Endothelial cell (in vitro differentiated cells): ENCODE measurements at regions not wholly inside any gene's neighbourhood (a gene's known extent, or its start where the extent isn't known, plus 50 kb on each side); places are given as distances from the start of the nearest gene placed in this dataset.
A peak's percentile ranks its signal among the peaks of the same experiment; 100 is the strongest.
"Not testable (repeated sequence)": the region's sequence is repeated elsewhere in the genome, so short reads cannot be mapped to it uniquely, and the experiment has no call there.

Experiments
- DNase-seq: peaks from one replicate; pipeline ENCODE4 v3.0.0; 2021; ENCODE audit warnings: low spot score
- H3K27ac Mint-ChIP-seq: one replicate; pipeline ENCODE4 v1.8.0; 2021; ENCODE audit warnings: mixed read lengths, inconsistent platforms; ENCODE audit not compliant: unreplicated experiment
- H3K27me3 Mint-ChIP-seq: one replicate; pipeline ENCODE4 v1.8.0; 2021; ENCODE audit warnings: mild to moderate bottlenecking, moderate library complexity, mixed read lengths, inconsistent platforms; ENCODE audit not compliant: unreplicated experiment
- H3K36me3 Mint-ChIP-seq: one replicate; pipeline ENCODE4 v1.8.0; 2021; ENCODE audit warnings: mild to moderate bottlenecking, low read depth, mixed read lengths, inconsistent platforms; ENCODE audit not compliant: unreplicated experiment
- H3K4me1 Mint-ChIP-seq: one replicate; pipeline ENCODE4 v1.8.0; 2021; ENCODE audit warnings: mild to moderate bottlenecking, mixed read lengths, inconsistent platforms; ENCODE audit not compliant: unreplicated experiment
- H3K4me3 Mint-ChIP-seq: one replicate; pipeline ENCODE4 v1.8.0; 2021; ENCODE audit warnings: mild to moderate bottlenecking, mixed read lengths, inconsistent platforms; ENCODE audit not compliant: unreplicated experiment
- H3K9me3 Mint-ChIP-seq: one replicate; pipeline ENCODE4 v1.8.0; 2021; ENCODE audit warnings: mixed read lengths, inconsistent platforms; ENCODE audit not compliant: unreplicated experiment
- CTCF ChIP-seq: fragments of 200-600 bp; sonication (generic); IDR thresholded peaks from one replicate; pipeline ENCODE4 v1.5.0; 2021; ENCODE audit warnings: antibody characterized with exemption; ENCODE audit not compliant: unreplicated experiment

- H3K4me1 Mint-ChIP-seq, result peaks cover 29% of the 10 kb centered on the region
- not testable (repeated sequence) for DNase-seq, H3K36me3 Mint-ChIP-seq, H3K9me3 Mint-ChIP-seq, H3K27me3 Mint-ChIP-seq, H3K27ac Mint-ChIP-seq, H3K4me3 Mint-ChIP-seq
Measured at GRCh38 chr16:29250923-29251434, 155.5 kb downstream of the NPIPB11 start.

GRCh38 chr16:29250469-29250868 is 156.0 kb downstream of the NPIPB11 start:
- H3K4me3 Mint-ChIP-seq, H3K27me3 Mint-ChIP-seq: not testable (repeated sequence)
- peaks cover 29% of the 10 kb centered on the region for H3K4me1 Mint-ChIP-seq

GRCh38 chr16:29248940-29249318 is 157.6 kb downstream of the NPIPB11 start:
- Mint-ChIP-seq H3K4me1 (peaks cover 21% of the 10 kb centered on the region), H3K27ac (peak overlapping the region; percentile 22)
- H3K4me3 Mint-ChIP-seq, H3K9me3 Mint-ChIP-seq, DNase-seq, H3K27me3 Mint-ChIP-seq, H3K36me3 Mint-ChIP-seq: not testable (repeated sequence)

More at GRCh38 chr16:29250469-29250868, 156.0 kb downstream of the NPIPB11 start:
- not testable (repeated sequence) for H3K36me3 Mint-ChIP-seq, DNase-seq, H3K9me3 Mint-ChIP-seq, H3K27ac Mint-ChIP-seq

- not testable (repeated sequence) for H3K27me3 Mint-ChIP-seq, H3K27ac Mint-ChIP-seq, H3K9me3 Mint-ChIP-seq, H3K36me3 Mint-ChIP-seq, DNase-seq
- Mint-ChIP-seq H3K4me1 (peaks cover 21% of the 10 kb centered on the region), H3K4me3 (peak overlapping the region; percentile 51)
Measured at GRCh38 chr16:29248306-29248939, 158.1 kb downstream of the NPIPB11 start.

GRCh38 chr16:29246091-29246490 is 160.4 kb downstream of the NPIPB11 start:
- not testable (repeated sequence) for H3K9me3 Mint-ChIP-seq, H3K4me3 Mint-ChIP-seq, DNase-seq, H3K36me3 Mint-ChIP-seq, H3K27ac Mint-ChIP-seq, H3K27me3 Mint-ChIP-seq
- H3K4me1 Mint-ChIP-seq, result peaks cover 14% of the 10 kb centered on the region

GRCh38 chr16:29237971-29238370 is 168.5 kb downstream of the NPIPB11 start:
- Mint-ChIP-seq H3K36me3 (peaks cover 3% of the 10 kb centered on the region), H3K4me1 (peaks cover 3% of the 10 kb centered on the region), H3K4me3 (no peak overlapping the region), H3K27ac (no peak overlapping the region), H3K9me3 (no peaks in the 10 kb centered on the region), H3K27me3 (peaks cover 4% of the 10 kb centered on the region)
- no peak for DNase-seq
- no peak for TF ChIP-seq CTCF

GRCh38 chr16:29237495-29237894 is 169.0 kb downstream of the NPIPB11 start:
- not testable (repeated sequence) for H3K9me3 Mint-ChIP-seq, H3K36me3 Mint-ChIP-seq

GRCh38 chr16:29237023-29237422 is 169.5 kb downstream of the NPIPB11 start:
- not testable (repeated sequence) for H3K36me3 Mint-ChIP-seq, H3K9me3 Mint-ChIP-seq, DNase-seq, H3K27ac Mint-ChIP-seq, H3K27me3 Mint-ChIP-seq, H3K4me3 Mint-ChIP-seq, H3K4me1 Mint-ChIP-seq

More at GRCh38 chr16:29237495-29237894, 169.0 kb downstream of the NPIPB11 start:
- not testable (repeated sequence) for H3K4me1 Mint-ChIP-seq, H3K27ac Mint-ChIP-seq, H3K27me3 Mint-ChIP-seq, DNase-seq, H3K4me3 Mint-ChIP-seq

- H3K4me1 Mint-ChIP-seq, result not testable (repeated sequence)
Measured at GRCh38 chr16:29235836-29236370, 170.6 kb downstream of the NPIPB11 start.

GRCh38 chr16:29234536-29235275 is 171.8 kb downstream of the NPIPB11 start:
- not testable (repeated sequence) for H3K27ac Mint-ChIP-seq, DNase-seq, H3K36me3 Mint-ChIP-seq, H3K9me3 Mint-ChIP-seq, H3K4me1 Mint-ChIP-seq, H3K4me3 Mint-ChIP-seq, H3K27me3 Mint-ChIP-seq

More at GRCh38 chr16:29235836-29236370, 170.6 kb downstream of the NPIPB11 start:
- DNase-seq, H3K27me3 Mint-ChIP-seq, H3K4me3 Mint-ChIP-seq, H3K9me3 Mint-ChIP-seq, H3K27ac Mint-ChIP-seq, H3K36me3 Mint-ChIP-seq: not testable (repeated sequence)
